GM23338 (cell line): ENCODE measurements at regions not wholly inside any gene's neighbourhood (a gene's known extent, or its start where the extent isn't known, plus 50 kb on each side); places are given as distances from the start of the nearest gene placed in this dataset.

ENCODE experiments used
- ATAC-seq: fragments of 200-7000 bp; cut with Tn5 transposase; 3 replicates; pipeline ENCODE4 v1.9.1; 2020
- DNase-seq: peaks from one replicate; pipeline ENCODE4 v3.0.0-alpha.2; 2015; ENCODE audit warnings: low spot score
- H2AFZ ChIP-seq: fragments of 200-600 bp; sonication (generic); 2 replicates; pipeline ENCODE4 v1.8.0; 2016; ENCODE audit warnings: antibody characterized with exemption, mild to moderate bottlenecking, moderate library complexity
- H3F3A ChIP-seq: fragments of 200-600 bp; sonication (generic); replicated peaks from 2 replicates; pipeline ENCODE4 v1.8.0; 2017; ENCODE audit warnings: antibody characterized with exemption, mixed run types, low read depth
- H3K27ac ChIP-seq: fragments of 200-600 bp; sonication (generic); 2 replicates; pipeline ENCODE4 v1.6.1; 2016; ENCODE audit warnings: low read depth
- H3K27me3 ChIP-seq: fragments of 200-600 bp; sonication (generic); 2 replicates; pipeline ENCODE4 v1.8.0; 2016; ENCODE audit warnings: mild to moderate bottlenecking, mixed run types, moderate library complexity; ENCODE audit not compliant: insufficient read depth
- H3K36me3 ChIP-seq: fragments of 200-600 bp; sonication (generic); 2 replicates; pipeline ENCODE4 v1.8.0; 2016; ENCODE audit warnings: mild to moderate bottlenecking; ENCODE audit not compliant: insufficient read depth
- H3K4me1 ChIP-seq: fragments of 200-600 bp; sonication (generic); 2 replicates; pipeline ENCODE4 v1.8.0; 2016; ENCODE audit warnings: mild to moderate bottlenecking, moderate library complexity; ENCODE audit not compliant: insufficient read depth
- H3K4me2 ChIP-seq: fragments of 200-600 bp; sonication (generic); 2 replicates; pipeline ENCODE4 v1.7.1; 2017; ENCODE audit warnings: mixed run types
- H3K4me3 ChIP-seq: fragments of 200-600 bp; sonication (generic); 2 replicates; pipeline ENCODE4 v1.6.1; 2016; ENCODE audit warnings: mixed run types
- H3K79me2 ChIP-seq: fragments of 200-600 bp; sonication (generic); replicated peaks from 2 replicates; pipeline ENCODE4 v1.8.0; 2017; ENCODE audit warnings: mild to moderate bottlenecking; ENCODE audit not compliant: insufficient read depth
- H3K9me2 ChIP-seq: fragments of 200-600 bp; sonication (generic); 2 replicates; pipeline ENCODE4 v1.8.0; 2017; ENCODE audit not compliant: insufficient read depth
- H4K20me1 ChIP-seq: fragments of 200-600 bp; sonication (generic); replicated peaks from 2 replicates; pipeline ENCODE4 v1.8.0; 2017; ENCODE audit warnings: mild to moderate bottlenecking; ENCODE audit not compliant: insufficient read depth
- H3K27ac Mint-ChIP-seq: 2 replicates; pipeline ENCODE4 v1.8.0; 2020; ENCODE audit warnings: inconsistent platforms, mild to moderate bottlenecking, moderate library complexity, mixed read lengths
- H3K27me3 Mint-ChIP-seq: 3 replicates; pipeline ENCODE4 v1.8.0; 2022; ENCODE audit warnings: low read depth, mild to moderate bottlenecking, moderate library complexity, mixed read lengths, inconsistent platforms; ENCODE audit not compliant: insufficient read depth, poor library complexity
- H3K36me3 Mint-ChIP-seq: 3 replicates; pipeline ENCODE4 v1.8.0; 2021; ENCODE audit warnings: low read depth, mild to moderate bottlenecking, inconsistent platforms, moderate library complexity, mixed read lengths
- H3K4me1 Mint-ChIP-seq: 3 replicates; pipeline ENCODE4 v1.8.0; 2020; ENCODE audit warnings: mild to moderate bottlenecking, inconsistent platforms, mixed read lengths
- H3K4me3 Mint-ChIP-seq: 3 replicates; pipeline ENCODE4 v1.8.0; 2021; ENCODE audit warnings: moderate library complexity, mild to moderate bottlenecking, inconsistent platforms, mixed read lengths
- H3K9me3 Mint-ChIP-seq: 3 replicates; pipeline ENCODE4 v1.8.0; 2020; ENCODE audit warnings: moderate library complexity, mild to moderate bottlenecking, inconsistent platforms, mixed read lengths
- CREB1 ChIP-seq: fragments of 250-450 bp; sonication (Bioruptor Pico); IDR thresholded peaks from 2 replicates; pipeline ENCODE4 v1.5.0; 2020; ENCODE audit warnings: low read depth, mild to moderate bottlenecking, moderate library complexity
- CTCF ChIP-seq, 2 experiments: fragments of 200-600 bp in 1 of 2; sonication (generic) in 1 of 2; conservative IDR thresholded peaks; 2 replicates each; pipeline versions ENCODE4 v1.5.1 to v1.6.1; 2016 to 2017; ENCODE audit warnings: antibody characterized with exemption in 2 of 2, low read depth in 2 of 2, mild to moderate bottlenecking in 2 of 2, moderate library complexity in 1 of 2
- ETS1 ChIP-seq: IDR thresholded peaks from 2 replicates; pipeline ENCODE4 v1.6.1; 2016; ENCODE audit warnings: antibody characterized with exemption
- EZH2 ChIP-seq: fragments of 200-600 bp; sonication (generic); IDR thresholded peaks from one replicate; pipeline ENCODE4 v1.8.0; 2017; ENCODE audit warnings: antibody characterized with exemption, mild to moderate bottlenecking, low read depth; ENCODE audit not compliant: unreplicated experiment
- EZH2phosphoT487 ChIP-seq: fragments of 200-600 bp; sonication (generic); IDR thresholded peaks from one replicate; pipeline ENCODE4 v1.8.1; 2018; ENCODE audit warnings: antibody characterized with exemption; ENCODE audit not compliant: unreplicated experiment
- JUNB ChIP-seq: IDR thresholded peaks from one replicate; pipeline ENCODE4 v1.6.1; 2016; ENCODE audit warnings: antibody characterized with exemption; ENCODE audit not compliant: unreplicated experiment
- NANOG ChIP-seq: IDR thresholded peaks from 2 replicates; pipeline ENCODE4 v1.6.1; 2016; ENCODE audit warnings: antibody characterized with exemption, borderline replicate concordance
- POLR2AphosphoS5 ChIP-seq: IDR thresholded peaks from 2 replicates; pipeline ENCODE4 v1.6.1; 2016; ENCODE audit warnings: antibody characterized with exemption, low read depth
- REST ChIP-seq: IDR thresholded peaks from one replicate; pipeline ENCODE4 v1.6.1; 2018; ENCODE audit warnings: antibody characterized with exemption; ENCODE audit not compliant: unreplicated experiment
- STAT1 ChIP-seq: IDR thresholded peaks from one replicate; pipeline ENCODE4 v1.6.1; 2016; ENCODE audit warnings: antibody characterized with exemption; ENCODE audit not compliant: unreplicated experiment
- ZNF114 ChIP-seq: fragments of 250-450 bp; sonication (Bioruptor Pico); IDR thresholded peaks from 2 replicates; pipeline ENCODE4 v1.5.0; 2020; ENCODE audit warnings: mild to moderate bottlenecking, moderate library complexity
- ZNF331 ChIP-seq: fragments of 250-450 bp; sonication (Bioruptor Pico); IDR thresholded peaks from 2 replicates; pipeline ENCODE4 v1.5.0; 2020; ENCODE audit warnings: low read depth, mild to moderate bottlenecking, moderate library complexity
- ZNF462 ChIP-seq: fragments of 250-450 bp; sonication (Bioruptor Pico); IDR thresholded peaks from 2 replicates; pipeline ENCODE4 v1.5.0; 2020; ENCODE audit warnings: mild to moderate bottlenecking, moderate library complexity

GRCh38 chr6:140393665-140394540 is 1019.5 kb upstream of the CITED2 start:
- no peak overlapping the region for H3K4me3 ChIP-seq
- H3K4me1 Mint-ChIP-seq: peaks cover 3% of the 10 kb centered on the region; the same call in 1 of the 3 replicates
- H3K4me1 ChIP-seq: no peaks in the 10 kb centered on the region
- no peak overlapping the region for H3K27ac Mint-ChIP-seq
- H3K36me3 Mint-ChIP-seq: no peaks in the 10 kb centered on the region
- peaks cover 1% of the 10 kb centered on the region; the same call in 2 of the 3 replicates for H3K9me3 Mint-ChIP-seq
- no peak for DNase-seq
- H3F3A ChIP-seq: no peaks in the 10 kb centered on the region
- H3K27me3 Mint-ChIP-seq: no peaks in the 10 kb centered on the region
- H4K20me1 ChIP-seq: no peaks in the 10 kb centered on the region
- TF ChIP-seq ZNF462 (CRISPR knock-in tag) (no peak), ZNF331 (CRISPR knock-in tag) (no peak), REST (no peak), STAT1 (no peak), NANOG (no peak), CTCF (conservative IDR thresholded peaks at IDR 0.05; ENCODE audit: low read depth in 2 of 2) (no peak), ETS1 (no peak), ZNF114 (no peak), CREB1 (CRISPR knock-in tag) (no peak), EZH2phosphoT487 (no peak), EZH2 (no peak), JUNB (no peak), POLR2AphosphoS5 (no peak)
- H3K27me3 ChIP-seq: no peaks in the 10 kb centered on the region
- H3K36me3 ChIP-seq: no peaks in the 10 kb centered on the region
- no peaks in the 10 kb centered on the region for H3K79me2 ChIP-seq
- no peak for ATAC-seq
- H3K27ac ChIP-seq: no peak overlapping the region
- no peaks in the 10 kb centered on the region for H3K9me2 ChIP-seq
- H2AFZ ChIP-seq: no peak overlapping the region
- no peak overlapping the region for H3K4me3 Mint-ChIP-seq
- no peak overlapping the region for H3K4me2 ChIP-seq
